ENCODE measurements at regions not wholly inside any gene's neighbourhood (a gene's known extent, or its start where the extent isn't known, plus 50 kb on each side); places are given as distances from the start of the nearest gene placed in this dataset.
"Not testable (repeated sequence)": the region's sequence is repeated elsewhere in the genome, so short reads cannot be mapped to it uniquely, and the experiment has no call there.

DNA sequence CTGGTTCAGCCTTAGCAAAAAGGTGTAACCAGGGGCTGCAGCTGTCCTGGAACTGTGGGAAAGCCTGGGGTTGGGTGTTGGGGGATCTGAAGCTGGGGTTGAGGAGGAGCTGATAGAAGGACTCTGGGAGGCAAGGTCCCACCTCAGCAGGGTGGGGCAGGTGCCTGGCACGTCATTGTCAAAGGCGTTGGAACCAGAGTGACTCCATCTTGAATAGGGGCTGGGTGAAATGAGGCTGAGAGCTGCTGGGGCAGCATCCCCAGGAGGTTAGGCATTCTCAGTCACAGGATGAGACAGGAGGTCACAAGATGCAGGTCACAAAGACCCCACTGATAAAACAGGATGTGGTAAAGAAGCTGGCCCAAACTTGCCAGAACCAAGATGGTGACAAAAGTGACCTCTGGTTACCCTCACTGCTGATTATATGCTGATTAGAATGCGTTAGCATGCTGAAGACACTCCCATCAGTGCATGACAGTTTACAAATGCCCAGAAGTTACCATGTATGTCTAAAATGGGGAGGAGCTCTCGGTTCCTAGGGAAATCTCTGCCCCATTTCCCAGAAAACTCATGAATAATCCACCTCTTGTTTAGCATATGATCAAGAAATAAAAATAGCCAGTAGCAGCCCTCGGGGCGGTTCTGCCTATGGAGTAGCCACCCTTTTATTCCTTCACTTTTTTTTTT, 85.4 kb downstream of the IER5 start:
- no peak for ATAC-seq

DNA sequence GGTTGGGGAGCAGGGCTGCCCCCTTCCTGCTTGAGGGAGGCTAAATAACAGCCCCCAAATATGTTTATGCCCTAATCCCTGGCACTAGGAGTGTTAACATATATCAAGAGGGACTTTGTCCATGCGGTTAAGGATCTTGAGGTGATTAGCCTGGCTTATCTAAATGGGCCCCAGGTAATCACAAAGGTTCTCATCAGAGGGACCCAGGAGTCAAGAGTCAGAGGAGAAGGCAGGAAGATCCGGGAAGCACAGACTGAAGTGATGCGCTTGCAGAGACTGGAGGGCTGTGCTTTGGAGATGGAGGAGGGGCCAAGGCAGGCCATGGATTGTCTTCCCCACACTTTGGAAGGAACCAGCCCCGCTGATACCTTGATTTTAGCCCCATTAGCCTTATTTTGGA, 86.4 kb downstream of the IER5 start:
- ATAC-seq: no peak

- ATAC-seq: no peak
Observed at GRCh38 chr1:181175356-181175910, 86.9 kb downstream of the IER5 start.

GRCh38 chr1:181175955-181176354, 87.5 kb downstream of the IER5 start:
- ATAC-seq: no peak

- no peak for ATAC-seq
Observed at GRCh38 chr1:181178241-181178879, 89.9 kb downstream of the IER5 start.

GRCh38 chr1:181179279-181179986, 90.9 kb downstream of the IER5 start:
- peak in 1 of 2 donors; percentile 13 for ATAC-seq

DNA sequence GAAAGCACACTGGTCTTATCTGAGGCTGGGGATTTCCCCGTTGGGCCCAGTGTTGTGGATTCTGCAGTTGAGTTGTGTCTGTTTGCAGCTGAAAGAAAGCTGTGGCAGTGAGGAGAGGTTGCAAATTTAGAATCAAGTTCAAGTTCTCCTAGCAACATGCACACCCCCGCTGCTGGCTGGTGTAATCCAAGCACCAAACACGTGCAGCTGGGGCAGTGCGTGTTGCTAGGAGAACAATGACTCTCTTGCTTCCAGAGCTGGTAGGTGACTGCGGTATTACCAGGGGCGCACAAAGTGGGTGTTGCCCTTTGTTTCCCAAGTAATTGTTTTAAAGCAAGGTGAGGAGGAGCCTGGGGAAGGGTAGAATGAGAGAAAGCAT, 91.5 kb downstream of the IER5 start:
- peak; percentile 41 to 45 for ATAC-seq

GRCh38 chr1:181180407-181181031, 92.0 kb downstream of the IER5 start:
- peak in 1 of 2 donors; percentile 6 for ATAC-seq

GRCh38 chr1:181181792-181182585, 93.5 kb downstream of the IER5 start:
- ATAC-seq: no peak

DNA sequence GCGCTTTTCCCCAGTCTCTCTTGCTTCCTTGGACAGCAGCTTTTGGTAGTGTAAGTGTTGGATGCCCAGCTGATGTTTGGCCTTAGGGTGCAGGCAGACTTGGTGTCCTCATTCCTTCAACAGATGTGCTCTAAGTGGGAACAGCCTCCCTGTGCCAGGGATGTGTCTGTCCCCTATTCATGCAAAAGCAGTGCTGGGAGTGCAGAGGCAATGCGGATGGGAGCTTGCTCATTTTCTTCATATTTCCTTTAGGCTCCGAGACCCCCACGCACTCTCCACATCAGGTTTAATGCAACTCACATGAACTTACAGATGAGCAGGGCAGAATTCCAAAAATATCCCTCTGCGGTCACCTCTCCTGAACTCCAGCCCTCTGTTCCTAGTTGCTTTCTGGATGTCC, 96.1 kb downstream of the IER5 start:
- no peak for ATAC-seq

DNA sequence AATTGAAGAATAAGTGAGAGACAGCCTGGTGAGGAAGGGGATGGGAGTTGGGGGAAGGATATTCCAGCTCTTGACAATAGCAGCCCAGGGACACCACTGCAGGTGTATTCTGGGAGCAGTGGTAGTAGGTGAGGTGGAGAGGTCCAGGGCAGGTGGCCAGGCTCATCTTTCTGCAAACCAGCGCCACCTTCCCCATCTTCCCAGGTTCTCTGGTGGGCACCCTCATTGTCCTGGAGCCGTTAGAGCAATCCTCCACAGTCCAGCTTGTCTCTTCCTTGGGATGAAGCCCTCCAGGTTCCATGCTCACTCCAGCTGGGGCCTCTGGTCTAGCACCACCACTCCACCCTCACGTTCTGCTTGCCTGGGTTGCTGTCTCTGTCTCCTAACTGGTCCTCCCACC, 97.0 kb downstream of the IER5 start:
- no peak for ATAC-seq

GRCh38 chr1:181186133-181186532, 97.6 kb downstream of the IER5 start:
- ATAC-seq: not testable (repeated sequence)

- no peak for ATAC-seq
Observed at GRCh38 chr1:181187337-181188126, 99.0 kb downstream of the IER5 start.

- ATAC-seq: no peak
Observed at GRCh38 chr1:181189245-181189644, 100.7 kb downstream of the IER5 start.

DNA sequence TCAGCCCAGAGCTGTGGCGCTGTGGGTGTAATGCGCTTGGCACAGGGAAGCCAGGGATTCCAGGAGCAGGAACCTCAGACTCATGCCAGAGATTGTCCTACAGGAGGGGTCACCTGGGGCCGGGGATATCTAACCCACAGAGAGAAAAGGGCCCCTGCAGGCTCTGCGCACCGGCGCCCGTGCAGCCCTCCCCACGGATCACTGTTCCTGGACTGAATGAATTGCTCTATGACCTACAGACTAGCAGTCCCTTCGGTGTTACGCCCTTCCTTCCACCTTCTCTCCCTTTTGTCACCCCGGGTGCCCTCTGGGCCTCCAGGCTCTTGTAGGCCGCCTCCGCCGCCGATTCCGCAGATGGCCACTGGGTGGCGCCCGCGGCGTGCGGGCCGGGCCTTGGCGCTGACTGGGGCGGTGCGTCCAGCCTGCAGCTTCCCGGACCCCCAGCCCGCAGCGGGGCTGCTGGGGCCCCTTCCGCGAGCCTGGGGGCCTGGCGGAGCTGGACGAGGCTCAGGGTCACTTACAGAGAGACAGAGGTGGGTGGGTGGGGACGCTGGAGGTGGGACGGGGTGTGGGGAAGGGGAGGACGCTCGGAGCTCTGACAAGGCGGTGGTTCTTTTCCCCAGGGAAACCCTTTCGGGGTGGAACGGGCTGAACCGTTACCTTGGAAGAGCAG, 101.3 kb downstream of the IER5 start:
- peak; percentile 75 to 79 for ATAC-seq

- ATAC-seq: no peak
Observed at GRCh38 chr1:181190364-181191035, 102.0 kb downstream of the IER5 start.

DNA sequence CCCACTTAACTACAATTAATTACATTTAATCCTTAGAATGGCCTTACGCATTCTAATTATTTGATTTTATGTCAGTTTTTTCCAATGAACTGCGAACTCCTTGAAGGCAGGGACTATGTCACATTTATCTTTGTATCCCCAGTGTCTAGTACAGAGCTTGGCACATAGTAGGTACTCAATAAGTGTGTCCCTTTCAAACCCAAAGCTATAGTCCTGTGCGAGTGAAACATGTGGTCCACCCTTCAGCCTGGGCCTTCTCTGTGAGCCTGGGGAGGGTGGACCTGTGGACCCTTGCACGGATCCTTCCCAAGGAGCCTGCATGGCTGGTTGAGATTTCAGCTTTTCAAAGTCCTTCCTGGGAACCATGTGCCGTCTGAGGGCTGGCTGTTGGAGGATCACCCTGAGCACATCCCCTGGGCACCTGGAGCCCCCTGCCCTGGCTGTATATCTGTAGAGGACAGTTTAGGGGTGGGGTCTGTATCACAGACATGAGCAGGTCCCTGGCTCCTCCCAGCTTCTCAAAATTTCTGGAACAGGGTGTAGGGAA, 103.1 kb downstream of the IER5 start:
- no peak for ATAC-seq

- ATAC-seq: no peak
Observed at GRCh38 chr1:181192316-181192715, 103.8 kb downstream of the IER5 start.

- ATAC-seq: no peak
Observed at GRCh38 chr1:181202986-181203555, 114.6 kb downstream of the IER5 start.

DNA sequence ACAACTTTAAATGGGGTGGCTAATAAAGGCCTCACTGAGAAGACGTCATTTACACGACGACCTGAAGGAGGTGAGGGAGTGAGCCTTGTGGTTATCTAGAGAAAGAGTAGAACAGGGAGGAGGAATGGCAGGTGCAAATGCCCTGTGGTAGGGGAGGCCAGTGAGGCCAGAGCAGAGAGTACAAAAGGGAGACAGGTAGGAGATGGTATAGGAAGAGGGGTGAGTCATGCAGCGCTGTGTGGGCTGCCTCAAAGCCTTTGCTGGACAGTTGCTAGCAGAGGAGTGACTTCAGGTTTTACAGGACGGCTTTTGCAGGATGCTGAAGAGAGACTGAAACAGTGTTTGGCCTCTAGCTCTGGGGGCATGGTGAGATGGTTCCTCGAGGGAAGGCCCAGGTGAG, 116.0 kb downstream of the IER5 start:
- no peak for ATAC-seq

All from activated CD4-positive, CD25-positive, alpha-beta regulatory T cell treated with anti-CD3 and anti-CD28 coated beads, Interleukin-2, amount 50 U/mL, for 24 hours (primary cell).